ENCODE measurements at regions not wholly inside any gene's neighbourhood (a gene's known extent, or its start where the extent isn't known, plus 50 kb on each side); places are given as distances from the start of the nearest gene placed in this dataset.

DNA sequence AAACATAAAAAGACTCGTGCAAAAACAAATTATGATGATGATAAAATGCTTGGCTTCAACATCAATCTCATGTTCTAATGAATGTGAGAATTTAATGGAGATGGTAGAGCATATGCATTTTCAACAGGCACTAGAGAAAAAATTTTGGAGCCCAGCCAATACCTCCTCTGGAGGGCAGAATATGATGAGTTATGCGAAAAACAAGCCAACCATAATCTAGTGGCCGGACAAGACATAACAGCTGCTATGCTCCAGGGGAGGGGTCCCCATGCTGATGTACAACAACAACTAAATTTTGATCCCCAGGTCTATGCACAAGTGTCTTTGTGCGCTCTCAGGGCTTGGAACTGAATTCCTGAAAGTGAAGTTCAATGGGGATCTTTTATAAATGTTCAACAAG lies 1197.5 kb downstream of the LRFN5 start:
- TF ChIP-seq, protein P1, sequence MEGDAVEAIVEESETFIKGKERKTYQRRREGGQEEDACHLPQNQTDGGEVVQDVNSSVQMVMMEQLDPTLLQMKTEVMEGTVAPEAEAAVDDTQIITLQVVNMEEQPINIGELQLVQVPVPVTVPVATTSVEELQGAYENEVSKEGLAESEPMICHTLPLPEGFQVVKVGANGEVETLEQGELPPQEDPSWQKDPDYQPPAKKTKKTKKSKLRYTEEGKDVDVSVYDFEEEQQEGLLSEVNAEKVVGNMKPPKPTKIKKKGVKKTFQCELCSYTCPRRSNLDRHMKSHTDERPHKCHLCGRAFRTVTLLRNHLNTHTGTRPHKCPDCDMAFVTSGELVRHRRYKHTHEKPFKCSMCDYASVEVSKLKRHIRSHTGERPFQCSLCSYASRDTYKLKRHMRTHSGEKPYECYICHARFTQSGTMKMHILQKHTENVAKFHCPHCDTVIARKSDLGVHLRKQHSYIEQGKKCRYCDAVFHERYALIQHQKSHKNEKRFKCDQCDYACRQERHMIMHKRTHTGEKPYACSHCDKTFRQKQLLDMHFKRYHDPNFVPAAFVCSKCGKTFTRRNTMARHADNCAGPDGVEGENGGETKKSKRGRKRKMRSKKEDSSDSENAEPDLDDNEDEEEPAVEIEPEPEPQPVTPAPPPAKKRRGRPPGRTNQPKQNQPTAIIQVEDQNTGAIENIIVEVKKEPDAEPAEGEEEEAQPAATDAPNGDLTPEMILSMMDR (conservative IDR thresholded peaks at IDR 0.05): no peak
- no peak for TF ChIP-seq ZFX (IDR thresholded peaks at IDR 0.05)
